B cell (primary cell): ENCODE measurements at regions not wholly inside any gene's neighbourhood (a gene's known extent, or its start where the extent isn't known, plus 50 kb on each side); places are given as distances from the start of the nearest gene placed in this dataset.

ENCODE experiments used
- CTCF ChIP-seq: fragments of 200-600 bp; IDR thresholded peaks from one replicate; pipeline ENCODE4 v1.8.0; 2022; ENCODE audit warnings: antibody characterized with exemption, mild to moderate bottlenecking
- EZH2 ChIP-seq: IDR thresholded peaks from 2 replicates; pipeline ENCODE4 v1.6.1; 2012; ENCODE audit warnings: borderline replicate concordance, low read depth, mild to moderate bottlenecking, moderate library complexity, low read length; ENCODE audit not compliant: insufficient read depth, poor library complexity, severe bottlenecking

- TF ChIP-seq EZH2: no peak
- no peak for TF ChIP-seq CTCF
Observed at GRCh38 chr15:87739081-87739480, 517.5 kb downstream of the NTRK3 start.
